Calu3 (cell line): ENCODE measurements at regions not wholly inside any gene's neighbourhood (a gene's known extent, or its start where the extent isn't known, plus 50 kb on each side); places are given as distances from the start of the nearest gene placed in this dataset.

Experiments used
- BruUV-seq: library from RNA; stranded (reverse); fragments of 400-500 nt; replicated peaks from 2 replicates; lab custom pipeline; 2021; lab: Mats Ljungman, UMichigan
- CTCF ChIA-PET: fragments of 300-600 bp; sonication (Branson Sonifier 250); formaldehyde crosslinking; loops from one replicate; lab custom pipeline; 2022; ENCODE audit warnings: antibody characterized with exemption; lab: Charles Lee
- DNase-seq: peaks from one replicate; pipeline ENCODE4 v3.0.0; 2022
- H3K27ac Mint-ChIP-seq: one replicate; pipeline ENCODE4 v1.8.0; 2022; ENCODE audit warnings: mixed read lengths; ENCODE audit not compliant: unreplicated experiment
- H3K27me3 Mint-ChIP-seq: one replicate; pipeline ENCODE4 v1.8.0; 2022; ENCODE audit warnings: mixed read lengths; ENCODE audit not compliant: unreplicated experiment
- H3K36me3 Mint-ChIP-seq: one replicate; pipeline ENCODE4 v1.8.0; 2022; ENCODE audit warnings: mild to moderate bottlenecking, moderate library complexity, mixed read lengths; ENCODE audit not compliant: insufficient read depth, unreplicated experiment
- H3K4me1 Mint-ChIP-seq: one replicate; pipeline ENCODE4 v1.8.0; 2022; ENCODE audit warnings: mild to moderate bottlenecking, low read depth, mixed read lengths; ENCODE audit not compliant: unreplicated experiment
- H3K4me3 Mint-ChIP-seq: one replicate; pipeline ENCODE4 v1.8.0; 2022; ENCODE audit warnings: mild to moderate bottlenecking, low read depth, moderate library complexity, mixed read lengths; ENCODE audit not compliant: unreplicated experiment
- H3K9me3 Mint-ChIP-seq: one replicate; pipeline ENCODE4 v1.8.0; 2022; ENCODE audit warnings: low read depth, mixed read lengths; ENCODE audit not compliant: unreplicated experiment
- intact Hi-C: fragments of 100-400 bp; cut with micrococcal nuclease; formaldehyde crosslinking; loops from one replicate; pipeline ENCODE4 v1.10.0; 2022; ENCODE audit not compliant: unreplicated experiment
- TF ChIP-seq, protein P1 (sequence below): fragments of 200-600 bp; IDR thresholded peaks from one replicate; pipeline ENCODE4 v1.8.0; 2022; ENCODE audit warnings: antibody characterized with exemption; ENCODE audit not compliant: unreplicated experiment

DNA sequence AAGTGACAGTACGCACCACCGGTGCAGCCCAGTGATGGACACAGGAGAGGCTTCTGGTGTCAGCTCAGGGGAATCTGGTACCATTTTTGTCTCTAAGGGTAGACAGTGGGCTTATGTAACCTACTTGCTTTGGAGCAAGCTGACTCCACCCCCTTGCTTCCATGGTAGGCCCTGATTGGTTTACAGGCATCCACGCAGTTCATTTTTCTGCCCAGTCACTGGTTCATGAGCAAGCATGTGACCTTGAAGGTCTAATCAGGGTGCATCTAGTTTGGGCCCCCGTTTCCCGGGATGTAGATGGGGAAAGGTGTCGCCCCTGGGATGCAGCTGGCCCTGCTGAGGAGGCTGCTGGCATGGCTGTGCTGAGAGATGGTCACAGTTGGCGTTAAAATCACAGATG lies 244.8 kb upstream of the KCNG1 start:
- no peaks in the 10 kb centered on the region for H3K36me3 Mint-ChIP-seq
- H3K27ac Mint-ChIP-seq = no peak overlapping the region
- intact Hi-C loops = no loop called here
- BruUV-seq = no TSS peak
- H3K9me3 Mint-ChIP-seq = no peaks in the 10 kb centered on the region
- TF ChIP-seq, protein P1, sequence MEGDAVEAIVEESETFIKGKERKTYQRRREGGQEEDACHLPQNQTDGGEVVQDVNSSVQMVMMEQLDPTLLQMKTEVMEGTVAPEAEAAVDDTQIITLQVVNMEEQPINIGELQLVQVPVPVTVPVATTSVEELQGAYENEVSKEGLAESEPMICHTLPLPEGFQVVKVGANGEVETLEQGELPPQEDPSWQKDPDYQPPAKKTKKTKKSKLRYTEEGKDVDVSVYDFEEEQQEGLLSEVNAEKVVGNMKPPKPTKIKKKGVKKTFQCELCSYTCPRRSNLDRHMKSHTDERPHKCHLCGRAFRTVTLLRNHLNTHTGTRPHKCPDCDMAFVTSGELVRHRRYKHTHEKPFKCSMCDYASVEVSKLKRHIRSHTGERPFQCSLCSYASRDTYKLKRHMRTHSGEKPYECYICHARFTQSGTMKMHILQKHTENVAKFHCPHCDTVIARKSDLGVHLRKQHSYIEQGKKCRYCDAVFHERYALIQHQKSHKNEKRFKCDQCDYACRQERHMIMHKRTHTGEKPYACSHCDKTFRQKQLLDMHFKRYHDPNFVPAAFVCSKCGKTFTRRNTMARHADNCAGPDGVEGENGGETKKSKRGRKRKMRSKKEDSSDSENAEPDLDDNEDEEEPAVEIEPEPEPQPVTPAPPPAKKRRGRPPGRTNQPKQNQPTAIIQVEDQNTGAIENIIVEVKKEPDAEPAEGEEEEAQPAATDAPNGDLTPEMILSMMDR = no peak
- no peak overlapping the region for H3K4me3 Mint-ChIP-seq
- no peaks in the 10 kb centered on the region for H3K4me1 Mint-ChIP-seq
- no peak for DNase-seq
- CTCF ChIA-PET = interaction anchor here (0.5 kb wide), 1 partner anchor 27 kb away, joined by 6 read pairs; no protein-coding TSS in a partner anchor
- peaks cover 64% of the 10 kb centered on the region for H3K27me3 Mint-ChIP-seq

DNA sequence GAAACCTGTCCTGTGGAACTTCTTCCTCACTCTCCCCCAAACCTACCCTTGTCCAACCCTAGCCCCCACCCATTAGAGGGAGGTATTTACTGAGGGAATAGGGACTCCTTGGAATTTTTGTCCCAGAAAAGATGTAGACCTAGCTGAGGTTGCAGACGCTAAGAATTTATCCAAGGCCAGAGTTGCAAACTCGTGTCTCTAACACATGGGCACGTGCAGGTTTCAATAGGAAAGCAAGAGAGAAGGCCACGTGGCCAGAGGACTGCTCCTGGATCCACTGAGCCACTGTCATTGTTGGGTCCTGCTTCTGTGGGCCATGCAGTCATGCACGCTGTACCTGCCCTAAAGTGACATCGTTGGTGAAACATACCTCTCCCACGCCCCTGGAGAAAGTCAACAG lies 243.4 kb upstream of the KCNG1 start:
- H3K27me3 Mint-ChIP-seq = peaks cover 61% of the 10 kb centered on the region
- H3K4me1 Mint-ChIP-seq = peaks cover 7% of the 10 kb centered on the region
- intact Hi-C loops = no loop called here
- no peak for DNase-seq
- no peaks in the 10 kb centered on the region for H3K9me3 Mint-ChIP-seq
- TF ChIP-seq, protein P1 = no peak
- H3K36me3 Mint-ChIP-seq = no peaks in the 10 kb centered on the region
- CTCF ChIA-PET = interaction anchor here (0.6 kb wide), 1 partner anchor 1030 kb away, joined by 3 read pairs; no protein-coding TSS in a partner anchor
- BruUV-seq = no TSS peak
- no peak overlapping the region for H3K27ac Mint-ChIP-seq
- no peak overlapping the region for H3K4me3 Mint-ChIP-seq

DNA sequence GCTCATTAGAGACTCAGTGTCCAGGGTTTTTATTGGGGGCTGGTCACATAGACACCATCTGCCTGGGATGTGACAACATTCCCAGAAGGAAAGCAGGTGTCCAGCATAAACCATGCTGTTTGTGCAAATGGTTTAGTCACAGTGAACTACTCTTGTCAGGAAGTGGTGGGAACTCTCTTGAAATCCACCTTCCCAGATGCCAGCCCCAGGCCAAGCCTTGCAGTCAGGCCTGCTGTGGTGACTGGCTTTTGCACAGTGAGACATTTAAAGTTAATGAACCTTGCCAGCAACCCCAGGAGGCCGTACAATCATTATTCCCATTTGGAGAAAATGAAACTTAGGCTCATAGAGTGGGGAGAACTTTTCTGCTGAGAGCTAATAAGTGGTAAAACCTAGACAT lies 242.5 kb upstream of the KCNG1 start:
- Mint-ChIP-seq H3K27me3 (peaks cover 53% of the 10 kb centered on the region), H3K36me3 (no peaks in the 10 kb centered on the region), H3K9me3 (no peaks in the 10 kb centered on the region), H3K4me3 (no peak overlapping the region), H3K27ac (no peak overlapping the region), H3K4me1 (peaks cover 17% of the 10 kb centered on the region)
- intact Hi-C loops = no loop called here
- BruUV-seq = no TSS peak
- CTCF ChIA-PET = no interaction called here
- DNase-seq = no peak
- TF ChIP-seq, protein P1 = no peak

DNA sequence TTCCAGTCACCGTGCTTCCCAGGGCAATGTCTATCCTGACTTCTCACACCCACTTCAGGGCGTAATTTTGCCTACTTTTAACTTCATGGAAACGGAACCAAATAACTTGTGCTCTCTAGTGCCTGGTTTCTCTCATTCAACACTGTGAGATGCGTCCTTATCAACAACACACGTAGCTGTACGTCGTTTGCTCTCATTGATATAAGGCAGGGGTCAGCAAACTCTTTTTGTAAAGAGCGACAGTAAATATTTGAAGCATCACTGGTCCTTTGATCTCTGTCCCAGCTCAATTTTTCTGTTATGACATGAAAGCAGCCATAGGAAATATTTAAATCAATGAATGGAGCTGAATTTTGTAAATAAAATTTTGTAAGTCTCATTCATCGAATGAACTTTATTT lies 239.3 kb upstream of the KCNG1 start:
- BruUV-seq = no TSS peak
- peaks cover 35% of the 10 kb centered on the region for H3K4me1 Mint-ChIP-seq

More for the DNA sequence above, 239.3 kb upstream of the KCNG1 start:
- Mint-ChIP-seq H3K36me3 (no peaks in the 10 kb centered on the region), H3K27me3 (peaks cover 27% of the 10 kb centered on the region), H3K9me3 (no peaks in the 10 kb centered on the region), H3K4me3 (no peak overlapping the region), H3K27ac (no peak overlapping the region)
- CTCF ChIA-PET = interaction anchor here (1.2 kb wide), 1 partner anchor 11 kb away, joined by 3 read pairs; no protein-coding TSS in a partner anchor
- intact Hi-C loops = no loop called here
- TF ChIP-seq, protein P1 = no peak
- DNase-seq = no peak
